GM21447 (cell line): ENCODE measurements at regions not wholly inside any gene's neighbourhood (a gene's known extent, or its start where the extent isn't known, plus 50 kb on each side); places are given as distances from the start of the nearest gene placed in this dataset.

Experiments used
- ATAC-seq: cut with Tn5 transposase; IDR thresholded peaks from one replicate; pipeline ENCODE4 v1.9.1; 2021; ENCODE audit not compliant: unreplicated experiment

GRCh38 chr21:36554411-36555157, 74.7 kb upstream of the CLDN14 start:
- no peak for ATAC-seq

DNA sequence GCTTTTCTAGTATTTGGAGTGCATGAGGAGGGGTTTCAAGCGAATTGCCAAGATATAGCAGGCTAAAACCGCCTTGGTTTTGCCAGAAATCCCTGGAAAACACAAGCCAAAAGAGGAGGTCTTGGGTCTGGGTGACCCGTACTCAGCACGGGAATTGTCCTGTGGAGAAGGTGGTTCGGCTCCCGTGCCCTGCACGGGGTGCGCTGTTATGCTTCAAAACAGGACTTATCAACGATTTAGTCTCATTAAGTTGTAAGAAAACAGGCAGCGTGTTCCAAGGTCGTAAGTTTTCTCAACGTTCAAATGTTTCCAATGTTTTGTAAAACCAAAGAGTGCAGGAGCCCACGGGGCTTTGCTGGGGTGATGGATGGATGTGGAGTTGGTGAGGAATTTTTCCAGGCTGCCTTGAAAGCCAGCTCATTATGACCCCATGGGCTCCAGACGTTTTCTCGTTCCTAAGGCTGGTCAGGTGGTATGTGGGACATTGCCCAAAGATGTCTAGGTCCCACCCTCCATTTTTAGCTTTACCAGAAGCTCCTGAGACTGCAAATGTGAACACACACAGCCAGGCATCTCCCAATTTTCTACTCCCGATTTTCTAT, 75.4 kb upstream of the CLDN14 start:
- no peak for ATAC-seq

DNA sequence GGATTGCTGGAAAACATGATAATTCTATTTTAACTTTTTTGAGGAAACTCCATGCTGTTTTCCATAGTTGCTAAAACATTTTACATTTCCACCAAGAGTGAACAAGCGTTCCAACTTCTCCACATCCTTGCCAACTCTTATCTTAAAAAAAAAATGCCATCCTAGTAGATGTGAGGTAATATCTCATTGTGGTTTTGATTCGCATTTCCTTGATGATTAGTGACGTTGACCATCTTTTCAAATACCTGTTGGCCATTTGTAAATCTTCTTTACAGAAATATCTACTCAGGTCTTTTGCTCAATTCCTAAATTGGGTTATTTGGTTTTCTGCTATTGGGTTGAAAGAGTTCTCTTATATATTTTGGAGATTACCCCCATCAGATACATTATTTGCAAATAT, 77.4 kb upstream of the CLDN14 start:
- ATAC-seq = no peak

DNA sequence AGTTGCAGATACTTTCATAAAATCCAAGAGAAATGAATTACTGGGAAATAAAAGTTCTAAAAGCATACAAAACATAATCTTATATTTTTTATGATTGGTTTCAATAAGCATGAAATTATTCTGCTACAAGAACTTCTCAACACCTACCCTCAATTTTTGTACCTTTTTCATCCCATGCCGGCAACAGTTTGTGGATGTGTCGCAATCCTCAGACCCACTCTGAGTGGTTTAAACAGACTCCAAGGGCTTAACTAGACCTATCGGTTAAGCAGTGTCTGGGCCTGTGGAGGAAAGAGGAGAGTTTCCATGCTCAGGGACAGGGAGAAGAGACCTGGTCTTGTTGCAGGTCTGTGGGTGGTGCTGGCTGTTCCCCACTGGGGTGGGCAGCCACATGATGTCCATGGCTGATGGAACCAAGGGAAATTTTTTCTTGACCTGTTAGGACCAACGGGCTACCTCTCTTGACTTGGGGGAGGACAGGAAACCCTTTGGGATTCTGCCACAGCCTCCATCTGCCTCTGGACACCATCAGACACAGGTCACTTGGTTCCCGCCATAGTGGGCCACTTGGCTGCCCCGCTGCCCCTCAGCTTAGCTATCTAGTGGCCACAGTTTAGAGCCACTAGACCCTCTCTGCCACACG, 81.1 kb upstream of the CLDN14 start:
- ATAC-seq = no peak

DNA sequence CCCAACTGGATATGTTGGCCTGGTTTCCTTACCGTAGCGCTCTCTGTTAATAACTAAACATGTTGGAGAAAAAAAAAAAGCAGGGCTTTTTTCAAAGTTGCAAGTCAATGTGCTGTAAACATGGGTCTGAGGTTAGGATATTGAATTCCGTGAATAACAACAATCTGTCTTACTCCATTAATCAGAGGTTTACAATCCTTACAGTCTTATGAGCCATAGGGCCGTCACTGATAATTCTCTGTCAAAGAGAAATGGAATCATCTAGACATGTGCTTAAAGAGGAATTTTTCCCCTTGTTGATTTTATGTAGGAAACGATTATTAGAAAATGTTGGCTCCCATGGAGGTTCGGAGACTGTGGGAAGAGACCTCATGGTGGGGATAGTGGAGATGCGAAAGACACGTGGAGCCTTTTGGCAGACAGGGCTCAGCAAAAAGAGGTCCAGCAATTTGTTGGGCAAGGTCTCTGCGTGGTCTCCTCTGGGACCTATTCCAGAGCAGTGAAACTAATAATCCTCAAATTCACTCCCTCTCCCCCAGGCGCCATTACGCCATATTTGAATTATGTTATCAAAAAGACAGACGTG, 83.5 kb upstream of the CLDN14 start:
- ATAC-seq = no peak

DNA sequence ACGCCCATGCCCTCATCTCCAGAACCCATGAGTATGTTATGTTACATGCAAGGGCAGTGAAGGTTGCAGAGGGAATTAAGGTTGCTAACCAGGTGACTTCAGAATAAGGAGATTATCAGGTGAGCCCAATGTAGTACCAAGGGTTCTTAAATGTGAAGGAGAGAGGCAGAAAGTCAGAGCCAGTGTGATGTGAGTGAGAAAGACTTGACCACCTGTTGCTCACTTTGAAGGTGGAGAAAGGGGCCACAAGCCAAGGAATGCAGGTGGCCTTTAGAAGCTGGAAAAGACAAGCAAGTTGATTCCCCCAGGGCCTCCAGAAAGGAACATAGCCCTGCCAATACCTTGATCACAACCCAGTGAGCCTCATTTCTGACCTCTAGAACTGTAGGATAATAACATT, 84.7 kb upstream of the CLDN14 start:
- no peak for ATAC-seq

- ATAC-seq = no peak
Measured at GRCh38 chr21:36565540-36565939, 85.6 kb upstream of the CLDN14 start.

- no peak for ATAC-seq
Measured at GRCh38 chr21:36566644-36567043, 86.7 kb upstream of the CLDN14 start.

- ATAC-seq = no peak
Measured at GRCh38 chr21:36567216-36567885, 87.4 kb upstream of the CLDN14 start.

DNA sequence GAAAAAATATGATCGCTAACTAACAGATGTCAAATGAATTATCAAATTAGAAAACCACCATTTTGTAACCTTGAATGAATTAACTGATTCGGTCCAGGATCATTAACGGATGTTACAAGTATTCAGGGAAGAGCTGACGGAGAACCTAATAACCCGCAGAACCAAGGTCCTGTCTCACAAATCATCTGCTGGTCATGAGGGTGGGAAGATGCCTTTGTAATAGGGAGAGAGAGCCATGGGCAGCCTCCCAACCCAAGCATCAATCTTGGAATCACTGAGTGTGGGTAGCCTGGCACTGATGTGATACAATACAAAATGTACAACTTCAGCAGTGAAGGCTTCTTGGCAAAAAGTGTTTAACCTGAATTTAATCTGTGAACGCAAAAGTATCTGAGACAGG, 89.6 kb upstream of the CLDN14 start:
- no peak for ATAC-seq

- no peak for ATAC-seq
Measured at GRCh38 chr21:36571556-36571955, 91.6 kb upstream of the CLDN14 start.

DNA sequence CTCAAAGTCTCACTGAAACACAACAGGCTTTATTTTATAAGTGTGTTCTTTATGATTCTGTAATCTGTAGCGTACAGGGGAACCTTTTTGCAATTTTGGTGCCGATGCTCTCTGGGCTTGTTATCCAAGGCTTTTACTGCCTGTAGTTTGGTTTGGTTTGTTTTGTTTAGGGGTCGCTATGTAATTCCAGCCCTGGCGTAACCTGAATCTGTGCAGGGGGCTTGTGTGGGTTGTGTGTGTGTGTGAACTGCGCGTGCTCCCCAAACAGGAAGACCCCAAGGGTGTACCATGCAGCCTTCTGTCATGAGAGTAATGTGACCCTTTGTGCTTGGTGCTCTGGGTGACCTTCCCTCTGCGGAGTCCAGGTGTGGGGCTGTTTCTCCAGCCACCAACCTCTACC, 92.1 kb upstream of the CLDN14 start:
- no peak for ATAC-seq

DNA sequence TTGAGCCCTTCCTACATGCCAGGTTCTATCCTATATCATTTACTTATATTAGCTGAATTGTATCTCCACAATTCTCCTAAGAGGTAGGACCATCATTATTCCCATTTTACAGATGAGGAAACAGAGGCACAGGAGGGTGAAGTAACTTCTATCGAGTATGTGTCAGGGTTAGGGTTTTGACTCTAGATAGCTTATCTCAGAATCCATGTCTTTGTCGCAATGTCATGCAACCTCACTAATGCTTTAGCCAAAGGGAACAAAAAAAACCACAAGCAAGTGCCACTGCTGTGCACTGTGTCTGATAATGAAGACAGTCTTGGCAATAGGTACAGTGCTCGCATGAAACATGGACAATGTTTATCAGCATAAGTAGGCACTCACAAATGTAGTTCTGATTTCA, 95.4 kb upstream of the CLDN14 start:
- ATAC-seq = no peak

DNA sequence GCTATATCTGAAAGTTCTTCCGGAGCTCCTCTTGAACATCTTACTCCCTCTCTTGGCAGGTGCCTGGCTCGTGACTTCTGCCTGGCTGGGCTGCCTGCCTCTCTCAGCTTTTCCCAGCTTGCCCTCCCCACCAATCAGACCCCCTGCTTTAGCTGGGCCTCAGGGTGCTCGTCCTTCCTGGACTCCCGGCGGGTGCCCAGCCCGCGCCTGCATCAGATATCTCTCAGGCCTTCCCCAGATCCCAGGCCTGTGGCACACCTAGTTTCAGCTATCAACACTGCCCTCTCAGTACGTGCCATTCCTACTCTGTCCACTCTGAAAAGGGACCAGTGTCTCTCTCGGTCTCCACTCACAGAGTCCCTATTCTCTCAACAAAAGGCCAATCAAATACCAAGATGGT, 96.5 kb upstream of the CLDN14 start:
- no peak for ATAC-seq

- no peak for ATAC-seq
Measured at GRCh38 chr21:36579898-36580297, 100.0 kb upstream of the CLDN14 start.

- no peak for ATAC-seq
Measured at GRCh38 chr21:36582271-36582670, 102.3 kb upstream of the CLDN14 start.

DNA sequence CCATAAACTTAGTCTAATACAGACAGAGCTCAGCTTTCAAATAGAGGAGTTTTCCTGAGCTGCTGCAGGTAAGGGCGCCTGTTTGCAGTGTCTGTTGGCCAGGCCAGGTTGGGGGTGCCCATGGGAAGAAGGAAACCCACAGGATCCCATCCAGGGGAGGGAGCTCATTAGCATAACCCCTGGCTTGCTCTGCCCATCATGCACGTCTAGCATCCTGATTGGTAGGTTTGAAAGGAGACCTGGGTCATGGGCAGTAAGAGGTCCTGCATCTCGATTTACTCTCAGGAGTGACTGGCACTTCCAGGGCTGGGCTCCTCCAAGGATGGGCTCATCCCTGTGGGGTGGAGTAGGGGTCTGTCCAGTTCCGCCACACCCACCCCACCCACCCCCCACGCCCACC, 103.7 kb upstream of the CLDN14 start:
- no peak for ATAC-seq

DNA sequence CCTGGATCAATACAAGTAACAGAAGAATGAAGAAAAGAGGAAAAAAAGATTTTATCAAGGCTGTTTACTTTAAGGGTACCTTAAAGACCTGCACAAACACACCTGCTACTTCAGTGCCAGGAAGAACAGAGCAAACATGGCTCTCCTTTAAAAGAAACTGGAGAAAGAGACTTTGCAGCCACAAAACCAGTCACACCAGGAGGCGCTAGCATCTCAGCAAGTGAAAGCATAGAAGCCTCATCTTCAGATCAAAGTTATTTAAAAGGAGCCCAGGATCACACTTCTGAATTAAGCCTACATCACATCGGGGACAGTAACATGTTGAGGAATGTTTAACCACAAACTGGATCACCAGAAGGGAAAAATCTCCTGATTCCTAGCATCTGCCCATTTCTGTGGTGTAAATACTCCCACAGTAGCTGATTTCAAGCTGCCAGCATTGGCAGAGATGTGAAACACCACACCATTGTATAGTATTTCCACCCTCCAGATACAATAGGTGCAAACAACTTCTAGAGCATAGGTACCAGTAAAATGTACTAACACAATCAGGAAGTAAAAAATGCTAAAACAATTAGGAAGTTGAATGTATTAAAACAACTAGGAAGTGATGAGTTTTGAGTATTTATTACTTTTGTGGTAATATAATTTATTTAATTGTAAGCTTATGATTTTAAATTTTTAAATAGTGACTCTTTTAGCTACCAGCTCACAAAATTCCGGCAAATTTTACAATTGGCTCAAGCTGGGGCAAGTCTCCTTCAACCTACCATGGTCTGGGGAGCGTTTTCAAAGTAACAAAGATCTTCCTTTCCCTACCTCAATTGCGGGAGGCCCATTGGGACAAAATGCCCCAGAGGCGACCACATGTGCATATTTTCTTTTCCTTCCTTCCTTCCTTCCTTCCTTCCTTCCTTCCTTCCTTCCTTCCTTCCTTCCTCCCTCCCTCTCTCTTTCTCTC, 105.3 kb upstream of the CLDN14 start:
- no peak for ATAC-seq

- ATAC-seq = no peak
Measured at GRCh38 chr21:36587388-36587787, 107.5 kb upstream of the CLDN14 start.

DNA sequence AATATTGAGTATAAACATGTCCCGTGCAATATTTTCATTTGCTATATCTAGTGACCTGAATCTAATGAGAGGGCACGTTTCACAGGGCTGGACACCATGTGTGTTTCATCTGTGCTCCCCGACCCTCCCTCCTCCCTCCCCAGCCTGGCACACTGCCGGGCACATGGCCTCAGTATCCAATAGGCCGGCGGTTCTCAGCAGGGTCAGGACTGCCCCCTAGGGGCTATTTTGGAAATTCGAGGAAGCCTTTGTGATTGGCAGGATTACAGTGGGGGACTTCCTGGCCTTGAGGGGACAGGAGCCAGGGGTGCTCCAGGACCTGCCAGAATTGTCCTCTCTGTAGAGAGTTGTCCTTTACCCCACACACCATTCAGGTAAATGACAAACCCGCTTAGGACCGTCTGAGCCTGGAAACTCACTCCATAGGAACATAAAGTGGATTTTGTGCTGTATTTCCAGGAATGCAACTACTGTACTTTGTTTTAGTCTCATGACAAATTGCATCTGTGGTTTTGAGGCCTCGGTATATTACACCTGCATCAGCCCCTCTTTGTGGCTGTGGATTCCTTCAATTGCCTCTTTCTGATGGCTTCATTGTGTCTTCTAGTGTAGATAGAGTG, 109.5 kb upstream of the SIM2 start:
- no peak for ATAC-seq
